Gastroesophageal sphincter (tissue), 4 donors: ENCODE measurements at regions not wholly inside any gene's neighbourhood (a gene's known extent, or its start where the extent isn't known, plus 50 kb on each side); places are given as distances from the start of the nearest gene placed in this dataset.

ENCODE experiments used
- ATAC-seq: fragments of 150-250 bp; one replicate; pipeline ENCODE4 v1.9.1; 2016; ENCODE audit warnings: mild to moderate bottlenecking, moderate library complexity
- H3K27ac ChIP-seq, 4 donors: fragments of 200-600 bp; sonication (generic) in 3 of 4; 1 replicate in 3 of 4; 2 replicates in 1 of 4; pipeline ENCODE4 v1.5.1; 2016 to 2019
- H3K27me3 ChIP-seq: fragments of 200-600 bp; sonication (generic); one replicate; pipeline ENCODE4 v1.5.1; 2019
- H3K36me3 ChIP-seq, 2 donors: fragments of 200-600 bp; sonication (generic); one replicate each; pipeline ENCODE4 v1.5.1; 2019; ENCODE audit warnings: control low read depth in 1 of 2
- H3K4me1 ChIP-seq, 3 donors: fragments of 200-600 bp; sonication (generic); 1 replicate in 2 of 3; 2 replicates in 1 of 3; pipeline ENCODE4 v1.5.1; 2016 to 2019; ENCODE audit warnings: control low read depth in 2 of 3
- H3K4me3 ChIP-seq, 2 donors: fragments of 200-600 bp; sonication (generic); one replicate each; pipeline ENCODE4 v1.5.1; 2019; ENCODE audit warnings: mild to moderate bottlenecking in 1 of 2, moderate library complexity in 1 of 2
- H3K9me3 ChIP-seq, 3 donors: fragments of 200-600 bp; sonication (generic); one replicate each; pipeline ENCODE4 v1.5.1; 2017 to 2019; ENCODE audit warnings: control low read depth in 2 of 3
- CTCF ChIP-seq, 4 experiments: fragments of 200-600 bp in 2 of 4; fragments of 450-650 bp in 2 of 4; sonication (generic) in 1 of 4; IDR thresholded peaks; one replicate each; pipeline ENCODE4 v1.5.1; 2017 to 2019; ENCODE audit warnings: antibody characterized with exemption in 4 of 4, mild to moderate bottlenecking in 2 of 4, moderate library complexity in 2 of 4
- EP300 ChIP-seq: sonication (generic); formaldehyde crosslinking; IDR thresholded peaks from one replicate; pipeline ENCODE4 v1.6.1; 2017; ENCODE audit warnings: antibody characterized with exemption, mild to moderate bottlenecking
- POLR2A ChIP-seq, 2 donors: fragments of 450-650 bp; IDR thresholded peaks; one replicate each; pipeline ENCODE4 v1.6.1; 2017; ENCODE audit warnings: antibody characterized with exemption in 2 of 2, mild to moderate bottlenecking in 2 of 2, moderate library complexity in 1 of 2
- POLR2AphosphoS5 ChIP-seq: sonication (generic); formaldehyde crosslinking; IDR thresholded peaks from one replicate; pipeline ENCODE4 v1.6.1; 2017; ENCODE audit warnings: antibody characterized with exemption
- WGBS, 2 donors: methylation state at CpG; one replicate each; pipeline ENCODE4 v1.1.5; 2018; ENCODE audit warnings: low coverage in 1 of 2; 5-methylcytosine and 5-hydroxymethylcytosine counted together

- no peaks in the 10 kb centered on the region for H3K36me3 ChIP-seq
- H3K27me3 ChIP-seq, result no peaks in the 10 kb centered on the region
- no peak overlapping the region for H3K4me3 ChIP-seq
- TF ChIP-seq CTCF (IDR thresholded peaks at IDR 0.05) (no peak), EP300 (no peak), POLR2A (IDR thresholded peaks at IDR 0.05) (no peak), POLR2AphosphoS5 (no peak)
- H3K27ac ChIP-seq, result no peak overlapping the region
- 93 to 100% methylated on average over 2 of the region's 2 CpGs for WGBS, 2 donors
- H3K9me3 ChIP-seq, result no peaks in the 10 kb centered on the region
- ATAC-seq, result no peak
- H3K4me1 ChIP-seq, result peaks cover 0 to 11% (median 0%) of the 10 kb centered on the region in 3 donors
Observed at GRCh38 chr12:88398031-88398430, 182.2 kb downstream of the KITLG start.

- whole genome bisulfite sequencing, 2 donors, result 92 to 97% methylated on average over 2 of the region's 2 CpGs
Observed at GRCh38 chr12:88399811-88400210, 180.5 kb downstream of the KITLG start.

GRCh38 chr12:88400302-88400701 lies 180.0 kb downstream of the KITLG start:
- Histone ChIP-seq H3K4me1 (peaks cover 0 to 11% (median 0%) of the 10 kb centered on the region in 3 donors), H3K27me3 (no peaks in the 10 kb centered on the region), H3K36me3 (no peaks in the 10 kb centered on the region), H3K4me3 (no peak overlapping the region), H3K9me3 (no peaks in the 10 kb centered on the region), H3K27ac (no peak overlapping the region)
- TF ChIP-seq POLR2A (IDR thresholded peaks at IDR 0.05) (no peak), EP300 (no peak), CTCF (IDR thresholded peaks at IDR 0.05) (no peak), POLR2AphosphoS5 (no peak)
- ATAC-seq, result no peak
- 90 to 100% methylated on average over 3 of the region's 3 CpGs for WGBS, 2 donors

More at GRCh38 chr12:88399811-88400210, 180.5 kb downstream of the KITLG start:
- H3K9me3 ChIP-seq, result no peaks in the 10 kb centered on the region
- H3K4me1 ChIP-seq, result peaks cover 0 to 11% (median 0%) of the 10 kb centered on the region in 3 donors
- H3K27ac ChIP-seq, result no peak overlapping the region
- H3K4me3 ChIP-seq, result no peak overlapping the region
- H3K27me3 ChIP-seq, result no peaks in the 10 kb centered on the region
- TF ChIP-seq POLR2A (IDR thresholded peaks at IDR 0.05), result no peak
- no peak for TF ChIP-seq POLR2AphosphoS5
- no peak for TF ChIP-seq EP300
- TF ChIP-seq CTCF (IDR thresholded peaks at IDR 0.05), result no peak
- no peaks in the 10 kb centered on the region for H3K36me3 ChIP-seq
- ATAC-seq, result no peak

GRCh38 chr12:88401155-88401554 lies 179.1 kb downstream of the KITLG start:
- H3K36me3 ChIP-seq, result no peaks in the 10 kb centered on the region
- H3K4me1 ChIP-seq, result peaks cover 0 to 11% (median 0%) of the 10 kb centered on the region in 3 donors
- no peaks in the 10 kb centered on the region for H3K9me3 ChIP-seq
- WGBS, 2 donors, result 20 to 35% methylated on average over 1 to 2 of the region's 2 CpGs
- TF ChIP-seq EP300 (no peak), CTCF (IDR thresholded peaks at IDR 0.05) (no peak), POLR2AphosphoS5 (no peak), POLR2A (IDR thresholded peaks at IDR 0.05) (no peak)
- no peak for ATAC-seq
- H3K27me3 ChIP-seq, result no peaks in the 10 kb centered on the region
- H3K27ac ChIP-seq, result no peak overlapping the region
- no peak overlapping the region for H3K4me3 ChIP-seq

- H3K27me3 ChIP-seq, result no peaks in the 10 kb centered on the region
- peaks cover 0 to 5% (median 0%) of the 10 kb centered on the region in 3 donors for H3K4me1 ChIP-seq
- H3K27ac ChIP-seq, result peak overlapping the region in 1 of 4 donors; percentile 1
- 28 to 49% methylated on average over 4 to 5 of the region's 5 CpGs for WGBS, 2 donors
- no peaks in the 10 kb centered on the region for H3K36me3 ChIP-seq
- H3K4me3 ChIP-seq, result no peak overlapping the region
- TF ChIP-seq CTCF (IDR thresholded peaks at IDR 0.05), result no peak
- TF ChIP-seq POLR2A (IDR thresholded peaks at IDR 0.05), result no peak
- TF ChIP-seq EP300, result no peak
- TF ChIP-seq POLR2AphosphoS5, result no peak
- no peaks in the 10 kb centered on the region for H3K9me3 ChIP-seq
- ATAC-seq, result no peak
Observed at GRCh38 chr12:88406905-88407304, 173.4 kb downstream of the KITLG start.
